Calu3 (cell line): ENCODE measurements at regions not wholly inside any gene's neighbourhood (a gene's known extent, or its start where the extent isn't known, plus 50 kb on each side); places are given as distances from the start of the nearest gene placed in this dataset.

ENCODE experiments used
- BruUV-seq: library from RNA; stranded (reverse); fragments of 400-500 nt; replicated peaks from 2 replicates; lab custom pipeline; 2021; lab: Mats Ljungman, UMichigan
- CTCF ChIA-PET: fragments of 300-600 bp; sonication (Branson Sonifier 250); formaldehyde crosslinking; loops from one replicate; lab custom pipeline; 2022; ENCODE audit warnings: antibody characterized with exemption; lab: Charles Lee
- DNase-seq: peaks from one replicate; pipeline ENCODE4 v3.0.0; 2022
- H3K27ac Mint-ChIP-seq: one replicate; pipeline ENCODE4 v1.8.0; 2022; ENCODE audit warnings: mixed read lengths; ENCODE audit not compliant: unreplicated experiment
- H3K27me3 Mint-ChIP-seq: one replicate; pipeline ENCODE4 v1.8.0; 2022; ENCODE audit warnings: mixed read lengths; ENCODE audit not compliant: unreplicated experiment
- H3K36me3 Mint-ChIP-seq: one replicate; pipeline ENCODE4 v1.8.0; 2022; ENCODE audit warnings: mild to moderate bottlenecking, moderate library complexity, mixed read lengths; ENCODE audit not compliant: insufficient read depth, unreplicated experiment
- H3K4me1 Mint-ChIP-seq: one replicate; pipeline ENCODE4 v1.8.0; 2022; ENCODE audit warnings: mild to moderate bottlenecking, low read depth, mixed read lengths; ENCODE audit not compliant: unreplicated experiment
- H3K4me3 Mint-ChIP-seq: one replicate; pipeline ENCODE4 v1.8.0; 2022; ENCODE audit warnings: mild to moderate bottlenecking, low read depth, moderate library complexity, mixed read lengths; ENCODE audit not compliant: unreplicated experiment
- H3K9me3 Mint-ChIP-seq: one replicate; pipeline ENCODE4 v1.8.0; 2022; ENCODE audit warnings: low read depth, mixed read lengths; ENCODE audit not compliant: unreplicated experiment
- CTCF ChIP-seq: fragments of 200-600 bp; IDR thresholded peaks from one replicate; pipeline ENCODE4 v1.8.0; 2022; ENCODE audit warnings: antibody characterized with exemption; ENCODE audit not compliant: unreplicated experiment
- intact Hi-C: fragments of 100-400 bp; cut with micrococcal nuclease; formaldehyde crosslinking; loops from one replicate; pipeline ENCODE4 v1.10.0; 2022; ENCODE audit not compliant: unreplicated experiment

DNA sequence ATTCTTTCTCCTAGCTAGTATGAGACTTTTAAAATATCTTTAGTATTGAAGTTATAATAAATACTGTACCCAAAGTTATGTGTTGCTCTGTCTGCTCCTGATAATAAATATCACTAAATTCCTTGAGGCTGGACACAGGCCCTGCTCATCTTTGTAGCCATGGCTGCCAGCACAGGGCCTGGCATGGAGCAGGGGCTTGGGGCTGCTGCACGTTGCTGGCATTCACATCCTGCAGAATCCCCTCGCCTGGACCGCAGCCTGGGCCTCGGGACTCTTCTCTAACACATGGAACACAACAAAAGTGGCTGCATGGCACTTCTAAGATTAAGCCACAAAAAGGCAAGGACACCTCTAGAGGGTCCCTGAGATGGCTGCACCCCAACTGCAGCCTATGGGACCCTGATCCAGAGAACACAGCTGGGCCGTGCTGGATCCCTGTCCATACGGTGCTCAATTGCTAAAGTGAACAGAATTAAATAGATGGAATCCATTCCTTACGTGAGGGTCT lies 477.5 kb upstream of the MYT1L start:
- no peaks in the 10 kb centered on the region for H3K4me1 Mint-ChIP-seq
- DNase-seq = no peak
- CTCF ChIA-PET = no interaction called here
- intact Hi-C loops = no loop called here
- no peak overlapping the region for H3K27ac Mint-ChIP-seq
- no peaks in the 10 kb centered on the region for H3K36me3 Mint-ChIP-seq
- TF ChIP-seq CTCF = no peak
- no TSS peak for BruUV-seq
- H3K9me3 Mint-ChIP-seq = peaks cover 17% of the 10 kb centered on the region
- H3K27me3 Mint-ChIP-seq = no peaks in the 10 kb centered on the region
- no peak overlapping the region for H3K4me3 Mint-ChIP-seq

- Mint-ChIP-seq H3K9me3 (peaks cover 20% of the 10 kb centered on the region), H3K4me3 (no peak overlapping the region), H3K4me1 (no peaks in the 10 kb centered on the region), H3K36me3 (no peaks in the 10 kb centered on the region), H3K27ac (no peak overlapping the region), H3K27me3 (no peaks in the 10 kb centered on the region)
- TF ChIP-seq CTCF = no peak
- no TSS peak for BruUV-seq
- DNase-seq = no peak
- CTCF ChIA-PET = no interaction called here
- intact Hi-C loops = no loop called here
Measured at GRCh38 chr2:2806711-2807110, 475.6 kb upstream of the MYT1L start.

GRCh38 chr2:2805263-2805662 lies 474.2 kb upstream of the MYT1L start:
- intact Hi-C loops = no loop called here
- DNase-seq = no peak
- H3K9me3 Mint-ChIP-seq = peaks cover 24% of the 10 kb centered on the region
- H3K27ac Mint-ChIP-seq = no peak overlapping the region
- TF ChIP-seq CTCF = no peak
- no TSS peak for BruUV-seq
- CTCF ChIA-PET = no interaction called here
- no peaks in the 10 kb centered on the region for H3K4me1 Mint-ChIP-seq
- H3K36me3 Mint-ChIP-seq = no peaks in the 10 kb centered on the region
- no peaks in the 10 kb centered on the region for H3K27me3 Mint-ChIP-seq
- H3K4me3 Mint-ChIP-seq = no peak overlapping the region

DNA sequence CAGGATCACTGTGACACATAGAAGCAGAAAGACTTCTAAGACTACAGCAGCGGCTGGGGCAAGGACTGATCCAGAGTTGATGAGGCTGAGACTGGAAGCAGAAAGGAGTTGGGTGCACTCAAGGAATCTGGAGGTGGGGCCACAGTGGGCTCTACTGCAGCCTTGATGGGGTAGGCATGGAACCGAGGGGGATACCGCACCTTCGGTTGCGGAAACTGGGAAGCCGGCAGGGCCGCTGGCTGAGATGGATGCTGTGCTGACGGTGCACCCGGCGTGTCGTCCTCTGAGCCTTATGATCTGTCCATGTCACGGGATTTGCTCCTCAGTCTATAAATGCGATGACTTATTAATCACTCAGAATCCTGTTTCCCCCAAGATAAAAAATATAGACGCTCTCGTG lies 473.5 kb upstream of the MYT1L start:
- BruUV-seq = no TSS peak
- Mint-ChIP-seq H3K9me3 (peaks cover 24% of the 10 kb centered on the region), H3K27ac (no peak overlapping the region), H3K4me1 (no peaks in the 10 kb centered on the region), H3K27me3 (no peaks in the 10 kb centered on the region), H3K36me3 (no peaks in the 10 kb centered on the region), H3K4me3 (no peak overlapping the region)
- CTCF ChIA-PET = no interaction called here
- no peak for DNase-seq
- intact Hi-C loops = no loop called here
- no peak for TF ChIP-seq CTCF

- H3K9me3 Mint-ChIP-seq = peaks cover 28% of the 10 kb centered on the region
Measured at GRCh38 chr2:2801458-2801857, 470.4 kb upstream of the MYT1L start.

More at GRCh38 chr2:2801458-2801857, 470.4 kb upstream of the MYT1L start:
- intact Hi-C loops = no loop called here
- CTCF ChIA-PET = no interaction called here
- H3K27me3 Mint-ChIP-seq = no peaks in the 10 kb centered on the region
- no peak for DNase-seq
- H3K4me1 Mint-ChIP-seq = no peaks in the 10 kb centered on the region
- TF ChIP-seq CTCF = no peak
- no TSS peak for BruUV-seq
- H3K36me3 Mint-ChIP-seq = no peaks in the 10 kb centered on the region
- no peak overlapping the region for H3K4me3 Mint-ChIP-seq
- no peak overlapping the region for H3K27ac Mint-ChIP-seq
